ENCODE measurements at regions not wholly inside any gene's neighbourhood (a gene's known extent, or its start where the extent isn't known, plus 50 kb on each side); places are given as distances from the start of the nearest gene placed in this dataset.
"Not testable (repeated sequence)": the region's sequence is repeated elsewhere in the genome, so short reads cannot be mapped to it uniquely, and the experiment has no call there.

DNA sequence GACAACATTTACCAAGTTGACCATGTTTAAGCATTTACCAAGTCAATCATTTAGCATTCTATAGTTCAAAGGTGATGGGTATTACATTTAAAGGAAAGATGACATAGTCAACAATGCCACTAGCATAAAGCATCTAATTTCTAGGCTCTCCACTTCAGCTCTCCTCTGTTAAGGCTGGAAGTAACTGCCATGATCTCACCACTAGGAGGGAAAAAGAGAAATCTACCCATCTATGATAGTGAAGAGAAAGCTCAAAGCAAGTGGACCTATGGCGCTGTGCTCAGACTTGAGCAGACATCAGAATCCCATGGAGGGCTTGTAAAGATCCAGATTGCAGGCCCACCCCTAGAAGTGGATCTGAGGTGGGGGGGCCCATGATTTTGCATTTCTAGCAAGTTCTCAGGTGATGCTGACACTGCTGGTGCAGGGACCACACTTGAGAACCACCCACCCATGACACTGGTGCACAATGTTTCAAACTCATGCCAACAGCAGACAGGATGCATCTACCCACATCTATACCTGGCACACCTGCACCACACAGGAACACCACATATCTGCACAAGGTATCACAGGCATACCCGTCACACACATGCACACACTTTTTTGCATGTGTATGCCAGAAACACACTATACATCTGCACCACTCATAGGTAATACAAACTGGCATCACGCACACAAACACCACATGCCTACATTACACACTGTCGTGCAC, 392.9 kb upstream of the RUNX1 start:
- WGBS, 2 donors: 93 to 98% methylated on average over 4 of the region's 4 CpGs
- no peak overlapping the region for H3K4me3 ChIP-seq (replicated peaks in 1 of 3)
- TF ChIP-seq POLR2A (IDR thresholded peaks at IDR 0.05): no peak
- no peak for TF ChIP-seq CTCF (IDR thresholded peaks at IDR 0.05)
- intact Hi-C loops (cut with DNase I): no loop called here
- no peak overlapping the region for H3K27ac ChIP-seq
- no peaks in the 10 kb centered on the region for H3K36me3 ChIP-seq
- DNase-seq: no peak
- H3K9me3 ChIP-seq: no peaks in the 10 kb centered on the region
- H3K4me1 ChIP-seq: no peaks in the 10 kb centered on the region
- H3K27me3 ChIP-seq: no peaks in the 10 kb centered on the region

DNA sequence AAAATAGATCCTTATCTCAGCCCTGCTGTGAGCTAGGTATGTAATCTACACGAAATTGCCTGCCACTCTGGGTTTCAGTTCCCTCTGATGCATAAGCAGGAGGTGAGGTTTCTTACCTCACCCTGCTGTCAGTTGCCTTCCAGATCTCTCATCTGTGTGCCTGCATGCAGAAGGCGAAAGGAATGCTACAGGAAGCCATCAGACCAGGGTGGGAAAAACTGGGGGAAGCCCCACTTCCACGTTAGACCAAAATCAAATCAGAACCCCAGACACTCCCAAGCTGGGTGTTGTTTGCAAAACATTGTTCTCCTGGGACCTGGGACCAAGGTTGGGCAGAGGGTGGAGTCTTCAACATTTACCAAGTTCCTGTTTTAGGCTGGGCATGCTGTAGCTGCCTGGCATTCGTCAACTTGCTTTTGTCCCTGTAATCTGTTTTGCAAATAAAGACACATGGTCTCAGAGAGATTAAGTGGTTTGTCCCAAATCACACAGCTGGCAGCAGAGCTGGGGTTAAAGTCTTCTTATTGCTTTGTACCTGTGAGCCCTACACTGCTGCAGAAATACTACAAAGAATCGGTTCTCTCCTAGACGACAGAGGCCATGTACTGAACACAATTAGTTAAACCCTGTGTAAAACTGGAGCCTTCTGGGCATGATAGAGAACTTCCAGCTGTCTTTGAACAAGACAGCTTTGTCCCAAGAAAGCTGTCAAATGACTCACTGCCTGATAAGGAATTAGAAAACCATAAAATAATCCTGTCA, 389.7 kb upstream of the RUNX1 start:
- Histone ChIP-seq H3K27ac (no peak overlapping the region), H3K4me3 (replicated peaks in 1 of 3) (no peak overlapping the region), H3K36me3 (no peaks in the 10 kb centered on the region), H3K9me3 (no peaks in the 10 kb centered on the region), H3K4me1 (no peaks in the 10 kb centered on the region), H3K27me3 (no peaks in the 10 kb centered on the region)
- WGBS, 2 donors: 57 to 63% methylated on average over 6 of the region's 6 CpGs
- intact Hi-C loops (cut with DNase I): no loop called here
- no peak for TF ChIP-seq POLR2A (IDR thresholded peaks at IDR 0.05)
- no peak for TF ChIP-seq CTCF (IDR thresholded peaks at IDR 0.05)
- no peak for DNase-seq

DNA sequence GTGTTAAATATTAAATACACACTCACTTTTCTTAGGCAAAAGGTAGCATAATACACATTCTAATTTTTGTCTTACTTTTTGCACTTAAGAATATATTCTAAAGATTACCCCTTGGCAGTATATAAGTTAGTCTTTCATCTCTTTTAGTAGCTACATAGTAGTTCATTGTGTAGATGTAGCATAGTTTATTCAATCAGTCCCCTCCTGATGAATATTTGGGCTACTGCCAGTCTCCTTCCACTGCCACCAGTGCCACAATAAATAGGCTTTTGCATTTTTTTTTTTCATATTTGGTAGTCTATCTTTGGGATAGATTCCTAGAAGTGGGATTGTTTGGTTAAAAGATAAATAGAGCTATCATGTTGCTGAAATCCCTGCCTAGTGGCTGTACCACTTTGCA, 388.8 kb upstream of the RUNX1 start:
- TF ChIP-seq CTCF (IDR thresholded peaks at IDR 0.05) (no peak), POLR2A (IDR thresholded peaks at IDR 0.05) (no peak)
- no peak for DNase-seq
- Histone ChIP-seq H3K9me3 (no peaks in the 10 kb centered on the region), H3K4me3 (replicated peaks in 1 of 3) (no peak overlapping the region), H3K4me1 (no peaks in the 10 kb centered on the region), H3K27ac (no peak overlapping the region), H3K27me3 (no peaks in the 10 kb centered on the region), H3K36me3 (no peaks in the 10 kb centered on the region)
- intact Hi-C loops (cut with DNase I): no loop called here

DNA sequence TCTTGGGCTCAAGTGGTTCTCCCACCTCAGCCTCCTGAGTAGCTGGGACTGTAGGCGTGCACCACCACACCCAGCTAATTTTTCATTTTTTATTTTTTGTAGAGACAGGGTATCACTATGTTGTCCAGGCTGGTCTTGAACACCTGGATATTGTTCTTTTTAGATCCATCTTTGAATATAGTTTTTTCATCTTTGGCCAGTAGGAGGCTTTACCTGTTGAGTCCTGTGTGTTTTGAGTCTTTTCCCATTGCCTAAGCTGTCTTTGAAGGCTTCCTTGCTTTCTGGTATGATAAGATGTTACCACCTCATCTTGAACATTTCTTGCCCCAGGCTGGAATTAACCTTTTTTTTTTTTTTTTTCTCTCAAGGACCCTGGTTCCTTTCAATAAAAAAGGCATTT, 387.8 kb upstream of the RUNX1 start:
- intact Hi-C loops (cut with DNase I): no loop called here
- H3K4me1 ChIP-seq: no peaks in the 10 kb centered on the region
- no peaks in the 10 kb centered on the region for H3K36me3 ChIP-seq
- H3K4me3 ChIP-seq (replicated peaks in 1 of 3): no peak overlapping the region
- no peak overlapping the region for H3K27ac ChIP-seq
- H3K9me3 ChIP-seq: no peaks in the 10 kb centered on the region
- TF ChIP-seq CTCF (IDR thresholded peaks at IDR 0.05) (no peak), POLR2A (IDR thresholded peaks at IDR 0.05) (no peak)
- no peaks in the 10 kb centered on the region for H3K27me3 ChIP-seq
- 94 to 100% methylated on average over 1 of the region's 1 CpG for WGBS, 2 donors
- no peak for DNase-seq

GRCh38 chr21:35432601-35433000, 383.5 kb upstream of the RUNX1 start:
- intact Hi-C loops (cut with DNase I); H3K9me3 ChIP-seq: not testable (repeated sequence)
- WGBS, 2 donors: 94 to 95% methylated on average over 4 of the region's 5 CpGs

More at GRCh38 chr21:35432601-35433000, 383.5 kb upstream of the RUNX1 start:
- not testable (repeated sequence) for H3K36me3 ChIP-seq; H3K4me3 ChIP-seq (replicated peaks in 1 of 3); H3K27ac ChIP-seq; DNase-seq; H3K4me1 ChIP-seq; H3K27me3 ChIP-seq

All from thyroid gland (tissue), 4 donors.